ENCODE measurements at regions not wholly inside any gene's neighbourhood (a gene's known extent, or its start where the extent isn't known, plus 50 kb on each side); places are given as distances from the start of the nearest gene placed in this dataset.

DNA sequence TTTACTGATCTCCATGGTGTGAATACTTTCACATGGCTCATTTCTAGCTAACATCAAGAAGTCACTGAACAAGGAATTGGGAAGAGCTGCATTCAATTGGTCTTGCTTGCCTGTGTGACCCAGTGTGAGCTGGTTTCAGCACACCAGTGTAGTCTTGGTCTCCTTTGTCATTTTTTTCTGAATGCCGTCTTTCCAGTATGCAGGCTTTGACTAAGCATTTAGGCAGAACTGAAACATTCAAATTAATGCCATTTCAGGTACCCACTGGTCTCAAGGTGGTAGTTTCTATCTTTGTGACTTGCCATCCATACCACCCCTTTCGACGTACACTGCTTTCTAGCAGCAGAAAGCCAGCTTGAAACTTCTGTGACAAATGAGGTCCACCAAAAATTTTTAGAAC, 550.5 kb upstream of the BOD1L1 start:
- no peak for DNase-seq (ENCODE audit: low read depth)

GRCh38 chr4:14178421-14178820, 550.9 kb upstream of the BOD1L1 start:
- no peak for DNase-seq (ENCODE audit: low read depth)

DNA sequence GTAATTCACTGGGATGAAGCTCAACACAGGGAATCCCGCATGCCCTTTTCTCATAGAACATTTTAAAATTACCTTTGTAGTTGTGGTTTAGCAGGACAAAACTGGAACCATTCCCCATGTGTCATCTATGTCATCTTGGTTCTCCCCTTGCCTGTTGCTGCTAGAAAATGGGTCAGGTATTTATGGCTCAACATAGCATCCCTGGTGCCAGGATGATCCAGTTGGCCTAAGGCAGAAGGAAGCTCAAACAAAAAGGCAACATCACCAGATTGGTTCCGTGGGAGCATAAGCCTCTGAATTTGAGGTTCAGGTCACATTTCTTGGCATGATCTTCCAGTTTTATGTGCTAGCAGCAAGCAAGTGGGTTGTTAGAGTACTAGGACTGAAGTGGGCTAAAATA, 552.6 kb upstream of the BOD1L1 start:
- DNase-seq (ENCODE audit: low read depth), result no peak

GRCh38 chr4:14180983-14181601, 553.6 kb upstream of the BOD1L1 start:
- no peak for DNase-seq (ENCODE audit: low read depth)

DNA sequence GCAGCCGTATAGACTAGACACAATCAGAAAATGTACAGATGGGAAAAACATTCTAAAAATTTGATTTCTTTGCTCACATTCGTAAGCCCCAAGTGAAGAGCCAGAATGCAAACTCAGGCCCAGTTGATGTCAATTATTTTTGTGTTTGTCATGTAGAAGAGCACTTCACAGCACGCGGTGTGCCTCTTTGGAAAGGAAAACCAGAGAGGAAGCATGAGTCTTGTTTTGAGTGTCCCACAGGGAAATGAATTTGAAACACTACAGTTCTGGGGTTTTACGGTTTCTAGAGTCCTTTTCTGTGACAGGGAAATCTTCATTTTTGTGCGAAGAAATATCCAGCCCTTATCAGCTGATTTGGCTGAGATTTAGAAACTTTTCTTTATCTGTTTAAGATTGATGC, 554.6 kb upstream of the BOD1L1 start:
- DNase-seq (ENCODE audit: low read depth), result no peak

GRCh38 chr4:14184265-14184664, 556.7 kb upstream of the BOD1L1 start:
- DNase-seq (ENCODE audit: low read depth), result no peak

DNA sequence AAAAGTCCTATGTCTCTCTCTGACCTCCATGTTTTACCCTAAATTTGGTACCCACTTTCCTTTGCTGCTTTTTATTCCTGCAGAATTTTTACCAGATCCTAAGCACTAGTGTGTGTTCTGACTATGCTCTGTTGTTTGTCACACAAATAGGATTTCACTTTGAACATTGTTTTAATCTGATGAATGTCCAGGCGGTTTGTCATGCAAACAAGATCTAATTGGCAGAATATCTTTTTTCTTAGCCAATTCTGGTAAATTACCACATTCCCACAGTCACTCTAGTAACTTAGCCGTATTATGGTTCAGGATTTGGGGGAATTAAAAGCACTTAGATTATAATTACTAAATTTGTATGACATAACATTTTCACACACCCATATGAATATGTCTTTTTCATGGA, 557.2 kb upstream of the BOD1L1 start:
- no peak for DNase-seq (ENCODE audit: low read depth)

- DNase-seq (ENCODE audit: low read depth), result no peak
Observed at GRCh38 chr4:14188214-14188613, 560.7 kb upstream of the BOD1L1 start.

DNA sequence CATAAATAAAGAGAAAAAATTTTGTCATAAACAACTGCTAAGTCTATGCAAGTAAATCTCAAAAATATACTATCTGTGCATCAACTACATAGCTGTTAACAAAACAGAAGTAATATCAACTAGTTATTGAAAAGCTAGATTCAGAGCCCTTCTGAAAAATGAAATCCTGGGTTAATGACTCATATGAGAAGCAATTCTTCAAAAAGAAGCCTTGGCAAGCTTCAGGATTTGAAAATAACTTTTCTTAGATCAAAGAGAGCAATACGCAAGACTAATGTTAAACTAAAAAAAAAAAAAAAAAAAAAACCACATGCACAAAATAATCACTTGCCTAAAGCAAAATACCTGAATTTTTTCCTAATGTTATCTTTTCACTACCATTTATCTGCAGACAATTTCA, 566.1 kb upstream of the BOD1L1 start:
- no peak for DNase-seq (ENCODE audit: low read depth)

DNA sequence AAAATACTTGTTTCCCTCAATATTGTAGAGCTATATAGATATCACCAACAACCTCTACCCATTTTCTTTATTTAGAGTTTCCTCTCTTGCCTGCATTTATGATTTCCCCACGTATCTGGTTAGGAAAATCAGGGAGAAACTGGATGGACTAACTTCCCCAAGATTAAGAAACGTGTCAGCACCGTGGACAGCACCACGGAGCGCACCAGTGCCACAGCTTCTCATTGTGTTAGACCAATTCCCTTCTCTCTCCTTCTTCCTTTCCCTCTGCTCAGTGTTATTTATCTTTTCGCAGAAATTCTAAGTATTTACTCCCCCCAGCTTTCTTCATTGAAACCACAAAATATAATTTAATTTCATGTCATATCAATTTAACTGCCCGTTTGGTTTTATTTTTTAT, 568.6 kb upstream of the BOD1L1 start:
- no peak for DNase-seq (ENCODE audit: low read depth)

DNA sequence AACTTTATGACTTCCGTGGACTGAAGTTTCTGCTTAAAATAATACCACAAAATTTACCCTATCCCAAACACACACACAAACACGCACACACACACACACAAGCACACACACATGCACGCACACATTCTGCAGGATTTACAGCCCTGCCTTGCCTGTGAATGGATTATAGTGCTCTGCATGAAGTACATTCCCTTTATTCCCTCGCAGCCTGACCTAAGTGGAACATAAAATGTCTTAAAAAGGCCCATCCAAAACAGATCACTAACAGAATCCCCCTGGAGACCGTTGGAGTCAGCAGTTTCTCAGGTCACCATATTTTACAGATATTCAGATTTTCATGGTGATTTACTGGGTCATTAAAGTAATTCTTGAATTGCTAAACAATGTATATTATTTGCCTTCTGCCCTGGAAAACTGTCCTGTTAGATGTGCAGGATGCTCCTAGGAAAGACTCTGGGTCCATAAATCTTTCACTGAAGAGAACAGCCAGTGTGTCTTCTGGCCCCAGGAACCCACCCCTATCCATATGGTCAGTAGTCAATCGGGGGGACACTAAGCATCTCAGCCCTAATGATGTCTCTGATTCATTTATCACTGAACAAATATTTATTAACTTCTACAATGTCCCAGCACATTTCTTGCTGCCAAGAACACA, 587.7 kb upstream of the BOD1L1 start:
- no peak for DNase-seq (ENCODE audit: low read depth)

- DNase-seq (ENCODE audit: low read depth), result no peak
Observed at GRCh38 chr4:14217401-14217800, 589.9 kb upstream of the BOD1L1 start.

DNA sequence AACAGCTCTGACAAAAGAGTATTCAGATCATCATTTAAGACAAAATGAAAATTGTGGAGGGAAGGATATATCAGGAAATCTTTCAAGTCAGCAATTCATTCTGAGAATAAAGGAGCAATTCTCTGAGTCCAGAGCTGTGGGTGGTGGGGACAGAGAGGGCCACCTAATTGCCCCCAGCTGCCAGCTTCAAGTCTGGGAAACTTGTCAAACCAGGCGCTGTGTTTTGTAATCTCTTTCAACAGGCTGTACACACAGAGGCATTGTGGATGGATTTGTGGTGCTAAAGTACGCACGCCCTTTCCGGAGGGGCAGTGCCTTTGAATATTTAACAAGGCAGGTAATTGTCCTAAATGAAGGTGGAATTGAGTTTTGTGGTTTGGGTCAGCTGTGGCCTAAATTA, 591.1 kb upstream of the BOD1L1 start:
- DNase-seq (ENCODE audit: low read depth), result no peak

GRCh38 chr4:14221176-14221575, 593.7 kb upstream of the BOD1L1 start:
- DNase-seq (ENCODE audit: low read depth), result no peak

DNA sequence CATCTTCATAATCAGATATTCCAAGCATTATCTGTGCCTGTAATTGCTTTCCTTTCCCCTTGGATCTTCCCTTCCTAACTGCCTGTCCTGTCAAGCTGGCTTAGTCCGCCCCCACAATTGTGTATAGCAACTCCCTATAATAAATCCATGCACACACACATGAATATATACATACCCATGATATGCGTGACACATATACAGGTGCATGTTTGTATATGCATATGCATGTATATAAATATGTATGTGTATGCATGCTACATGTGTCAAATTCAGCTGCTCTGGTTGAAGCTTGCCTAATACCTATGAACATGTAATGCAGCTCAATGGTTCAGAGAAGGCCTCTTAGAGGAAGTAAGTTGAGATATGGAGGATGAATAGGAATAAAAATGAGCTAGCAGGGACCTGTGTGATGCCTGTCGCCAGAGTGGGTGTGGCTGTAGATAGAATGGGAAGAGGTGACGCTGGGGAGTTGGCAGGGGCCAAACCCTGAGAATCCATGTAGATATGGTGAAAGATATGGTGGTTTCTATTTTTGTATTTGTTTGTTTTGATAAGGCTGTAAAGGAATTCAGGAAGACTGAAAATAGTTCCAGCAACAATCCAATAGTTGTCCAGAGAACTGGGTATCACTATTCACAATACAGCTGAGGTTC, 595.0 kb upstream of the BOD1L1 start:
- DNase-seq (ENCODE audit: low read depth), result no peak

- DNase-seq (ENCODE audit: low read depth), result no peak
Observed at GRCh38 chr4:14223461-14223860, 595.9 kb upstream of the BOD1L1 start.

GRCh38 chr4:14225688-14226207, 598.2 kb upstream of the BOD1L1 start:
- no peak for DNase-seq (ENCODE audit: low read depth)

- no peak for DNase-seq (ENCODE audit: low read depth)
Observed at GRCh38 chr4:14233126-14233525, 605.6 kb upstream of the BOD1L1 start.

- no peak for DNase-seq (ENCODE audit: low read depth)
Observed at GRCh38 chr4:14234307-14234706, 606.8 kb upstream of the BOD1L1 start.

- DNase-seq (ENCODE audit: low read depth), result no peak
Observed at GRCh38 chr4:14236359-14236758, 608.8 kb upstream of the BOD1L1 start.

DNA sequence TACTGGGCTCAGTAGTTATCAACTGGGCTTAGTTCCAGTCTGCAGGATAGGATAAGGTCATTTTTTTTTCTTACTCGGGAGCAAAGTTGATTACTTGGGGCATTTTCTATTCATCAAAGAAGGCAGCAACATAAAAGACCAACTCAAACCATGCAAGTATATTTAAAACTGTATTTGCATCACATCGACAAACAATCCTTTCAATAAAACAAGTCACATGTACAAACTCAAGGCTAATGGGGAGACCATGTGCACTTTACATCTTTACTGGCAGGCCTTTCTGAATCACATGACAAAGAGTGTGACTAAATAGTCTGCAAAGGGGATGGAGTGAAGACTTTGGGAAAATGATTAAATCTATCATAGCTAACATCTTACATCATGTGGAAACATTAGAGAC, 610.4 kb upstream of the BOD1L1 start:
- DNase-seq (ENCODE audit: low read depth), result no peak

DNA sequence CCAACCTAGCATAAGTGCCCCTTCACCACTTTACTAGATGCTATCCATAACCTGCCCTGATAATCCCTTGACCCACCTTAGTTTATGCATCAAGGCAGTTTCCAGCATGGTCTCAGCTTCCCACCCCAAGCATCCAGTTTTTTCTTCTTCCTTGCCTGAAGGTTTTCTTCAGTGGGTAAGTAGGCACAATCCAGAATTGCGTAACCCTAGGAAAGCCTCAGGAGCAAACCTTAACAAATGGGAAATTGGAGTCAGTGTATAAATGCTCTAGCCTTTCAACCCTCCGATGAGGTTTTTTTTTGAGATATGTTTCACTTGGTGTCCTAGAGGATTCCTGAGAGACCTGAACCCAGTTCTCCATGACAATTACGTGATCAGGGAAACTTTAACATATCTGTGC, 614.0 kb upstream of the BOD1L1 start:
- no peak for DNase-seq (ENCODE audit: low read depth)

DNA sequence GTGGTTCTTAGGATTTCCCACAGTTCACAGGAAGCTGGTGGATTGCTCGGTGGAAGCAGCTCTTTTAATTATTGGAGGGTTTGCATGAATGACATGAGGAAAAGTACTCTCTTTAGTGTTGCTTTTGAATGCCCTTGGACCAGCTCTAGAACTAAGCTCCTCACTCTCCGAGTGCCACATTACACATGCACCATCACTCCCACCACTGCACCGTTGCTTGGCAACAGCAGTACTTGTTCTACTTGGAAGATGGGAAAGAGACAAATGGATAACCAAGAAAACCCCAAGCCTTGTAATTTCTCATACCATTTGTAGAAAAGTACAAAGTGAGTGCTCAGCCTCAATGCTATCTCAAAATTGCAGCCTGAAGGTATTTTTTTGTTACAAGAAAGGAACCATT, 620.2 kb upstream of the BOD1L1 start:
- DNase-seq (ENCODE audit: low read depth), result no peak

DNA sequence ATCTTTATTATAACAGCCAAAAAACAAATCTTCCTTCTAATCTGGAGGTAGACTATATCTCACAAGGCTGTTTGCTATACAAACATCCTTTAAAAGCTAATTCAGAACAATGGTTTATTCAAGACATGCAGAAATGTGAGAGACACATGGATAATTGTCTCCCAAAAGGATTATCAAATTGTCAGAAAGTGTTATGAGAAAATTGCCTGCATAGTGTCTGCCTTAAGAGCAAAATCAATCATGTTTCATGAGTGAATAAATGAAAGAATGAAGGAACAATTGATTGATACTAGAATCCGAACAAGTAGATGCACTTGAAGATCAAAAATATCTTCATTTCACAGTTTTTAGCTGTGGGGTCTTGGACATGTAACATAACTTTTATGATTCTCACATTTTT, 621.7 kb upstream of the BOD1L1 start:
- DNase-seq (ENCODE audit: low read depth), result no peak
